HepG2 (cell line): ENCODE measurements at regions not wholly inside any gene's neighbourhood (a gene's known extent, or its start where the extent isn't known, plus 50 kb on each side); places are given as distances from the start of the nearest gene placed in this dataset.

Experiments used
- CAMTA2 ChIP-seq: sonication (generic); formaldehyde crosslinking; IDR thresholded peaks from 2 replicates; pipeline ENCODE4 v1.4.0; 2020; ENCODE audit warnings: mild to moderate bottlenecking, missing genetic modification reagents, borderline replicate concordance
- CENPX ChIP-seq: sonication (generic); formaldehyde crosslinking; IDR thresholded peaks from 2 replicates; pipeline ENCODE4 v1.9.0; 2021; ENCODE audit warnings: mild to moderate bottlenecking, missing genetic modification reagents, moderate library complexity
- DMAP1 ChIP-seq: IDR thresholded peaks from 2 replicates; pipeline ENCODE4 v1.6.1; 2016
- JUND ChIP-seq: sonication (generic); formaldehyde crosslinking; IDR thresholded peaks from 2 replicates; pipeline ENCODE4 v1.8.0; 2022; ENCODE audit warnings: mild to moderate bottlenecking, missing genetic modification reagents
- MAFG ChIP-seq: sonication (generic); formaldehyde crosslinking; IDR thresholded peaks from 2 replicates; pipeline ENCODE4 v1.5.1; 2020; ENCODE audit warnings: mild to moderate bottlenecking, missing genetic modification reagents
- MIER2 ChIP-seq: IDR thresholded peaks from 2 replicates; pipeline ENCODE4 v1.6.1; 2016; ENCODE audit warnings: missing biosample characterization, missing genetic modification reagents
- MXI1 ChIP-seq: IDR thresholded peaks from 3 replicates; pipeline ENCODE4 v1.6.1; 2012; ENCODE audit warnings: low read depth, low read length, inconsistent platforms, borderline replicate concordance
- NFIB ChIP-seq: sonication (generic); formaldehyde crosslinking; IDR thresholded peaks from 2 replicates; pipeline ENCODE4 v1.9.0; 2021; ENCODE audit warnings: missing genetic modification reagents, mild to moderate bottlenecking, borderline replicate concordance
- NFKBIZ ChIP-seq: IDR thresholded peaks from 2 replicates; pipeline ENCODE4 v1.6.1; 2018; ENCODE audit warnings: missing genetic modification reagents, missing compliant biosample characterization
- REPIN1 ChIP-seq: sonication (generic); formaldehyde crosslinking; IDR thresholded peaks from 2 replicates; pipeline ENCODE4 v1.8.0; 2022; ENCODE audit warnings: missing genetic modification reagents, low read depth, mild to moderate bottlenecking, borderline replicate concordance
- SSRP1 ChIP-seq: IDR thresholded peaks from 2 replicates; pipeline ENCODE4 v1.6.1; 2016; ENCODE audit warnings: control low read depth
- ZBTB21 ChIP-seq: sonication (generic); formaldehyde crosslinking; IDR thresholded peaks from 2 replicates; pipeline ENCODE4 v1.4.0; 2020; ENCODE audit warnings: missing genetic modification reagents
- ZBTB8A ChIP-seq: sonication (generic); formaldehyde crosslinking; IDR thresholded peaks from 2 replicates; pipeline ENCODE4 v1.4.0; 2020; ENCODE audit warnings: mild to moderate bottlenecking, low read depth, missing genetic modification reagents, borderline replicate concordance
- ZFP36L1 ChIP-seq: sonication (generic); formaldehyde crosslinking; IDR thresholded peaks from 2 replicates; pipeline ENCODE4 v1.8.0; 2022; ENCODE audit warnings: mild to moderate bottlenecking, missing genetic modification reagents, moderate library complexity
- ZFP82 ChIP-seq: sonication (generic); formaldehyde crosslinking; IDR thresholded peaks from 2 replicates; pipeline ENCODE4 v1.5.1; 2020; ENCODE audit warnings: mild to moderate bottlenecking, missing genetic modification reagents, borderline replicate concordance
- ZNF337 ChIP-seq: sonication (generic); formaldehyde crosslinking; IDR thresholded peaks from 2 replicates; pipeline ENCODE4 v1.5.1; 2020; ENCODE audit warnings: missing genetic modification reagents, low read depth, mild to moderate bottlenecking, borderline replicate concordance
- ZNF652 ChIP-seq: IDR thresholded peaks from 2 replicates; pipeline ENCODE4 v1.6.1; 2016; ENCODE audit warnings: low read depth, borderline replicate concordance
- ZNF724P ChIP-seq: sonication (generic); formaldehyde crosslinking; IDR thresholded peaks from 2 replicates; pipeline ENCODE4 v1.8.0; 2022; ENCODE audit warnings: missing genetic modification reagents, borderline replicate concordance
- TF ChIP-seq, protein P1 (sequence below): sonication (generic); formaldehyde crosslinking; IDR thresholded peaks from 2 replicates; pipeline ENCODE4 v1.4.0; 2020; ENCODE audit warnings: missing genetic modification reagents, mild to moderate bottlenecking, borderline replicate concordance
- TF ChIP-seq, protein P2 (sequence below): fragments of 450-650 bp; IDR thresholded peaks from 2 replicates; pipeline ENCODE4 v1.6.1; 2016
- TF ChIP-seq, protein P3 (sequence below): IDR thresholded peaks from 2 replicates; pipeline ENCODE4 v1.6.1; 2016; ENCODE audit warnings: missing compliant biosample characterization, missing genetic modification reagents, borderline replicate concordance
- TF ChIP-seq, protein P4 (sequence below): sonication (generic); formaldehyde crosslinking; IDR thresholded peaks from 2 replicates; pipeline ENCODE4 v1.9.0; 2022; ENCODE audit warnings: missing genetic modification reagents, mild to moderate bottlenecking, borderline replicate concordance
- TF ChIP-seq, protein P5 (sequence below): IDR thresholded peaks from 2 replicates; pipeline ENCODE4 v1.6.1; 2016
- TF ChIP-seq, protein P6 (sequence below): sonication (generic); formaldehyde crosslinking; IDR thresholded peaks from 2 replicates; pipeline ENCODE4 v1.9.0; 2021; ENCODE audit warnings: missing genetic modification reagents, mild to moderate bottlenecking, borderline replicate concordance

DNA sequence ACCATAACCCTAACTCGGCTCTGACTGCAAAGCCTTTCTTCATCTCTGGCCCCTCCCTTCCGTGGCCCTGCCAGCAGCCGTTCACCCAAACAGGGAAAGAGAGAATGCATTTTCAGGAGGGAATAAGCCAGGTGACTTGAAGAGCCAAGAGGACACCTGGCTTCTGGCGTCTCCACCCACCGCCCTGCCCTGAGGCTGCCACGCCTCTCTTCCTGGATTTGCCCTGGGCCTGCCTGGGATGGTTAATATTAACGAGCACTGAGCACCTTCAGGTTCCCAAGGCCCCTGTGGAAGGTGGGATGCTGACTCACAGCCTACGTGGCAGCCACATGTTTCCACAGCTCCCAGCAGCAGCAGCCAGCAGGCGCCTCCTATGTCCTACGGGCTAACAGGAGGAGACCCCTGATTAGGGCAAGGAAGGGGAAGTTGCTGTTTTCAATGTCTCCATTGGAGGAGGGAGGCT is 138.0 kb upstream of the RREB1 start (continued):
- TF ChIP-seq, protein P1, sequence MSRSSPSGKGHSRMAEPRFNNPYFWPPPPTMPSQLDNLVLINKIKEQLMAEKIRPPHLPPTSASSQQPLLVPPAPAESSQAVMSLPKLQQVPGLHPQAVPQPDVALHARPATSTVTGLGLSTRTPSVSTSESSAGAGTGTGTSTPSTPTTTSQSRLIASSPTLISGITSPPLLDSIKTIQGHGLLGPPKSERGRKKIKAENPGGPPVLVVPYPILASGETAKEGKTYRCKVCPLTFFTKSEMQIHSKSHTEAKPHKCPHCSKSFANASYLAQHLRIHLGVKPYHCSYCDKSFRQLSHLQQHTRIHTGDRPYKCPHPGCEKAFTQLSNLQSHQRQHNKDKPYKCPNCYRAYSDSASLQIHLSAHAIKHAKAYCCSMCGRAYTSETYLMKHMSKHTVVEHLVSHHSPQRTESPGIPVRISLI: no peak
- no peak for TF ChIP-seq NFIB
- peak; percentile 77 for TF ChIP-seq DMAP1
- TF ChIP-seq ZNF337 (CRISPR knock-in tag): no peak
- TF ChIP-seq, protein P2, sequence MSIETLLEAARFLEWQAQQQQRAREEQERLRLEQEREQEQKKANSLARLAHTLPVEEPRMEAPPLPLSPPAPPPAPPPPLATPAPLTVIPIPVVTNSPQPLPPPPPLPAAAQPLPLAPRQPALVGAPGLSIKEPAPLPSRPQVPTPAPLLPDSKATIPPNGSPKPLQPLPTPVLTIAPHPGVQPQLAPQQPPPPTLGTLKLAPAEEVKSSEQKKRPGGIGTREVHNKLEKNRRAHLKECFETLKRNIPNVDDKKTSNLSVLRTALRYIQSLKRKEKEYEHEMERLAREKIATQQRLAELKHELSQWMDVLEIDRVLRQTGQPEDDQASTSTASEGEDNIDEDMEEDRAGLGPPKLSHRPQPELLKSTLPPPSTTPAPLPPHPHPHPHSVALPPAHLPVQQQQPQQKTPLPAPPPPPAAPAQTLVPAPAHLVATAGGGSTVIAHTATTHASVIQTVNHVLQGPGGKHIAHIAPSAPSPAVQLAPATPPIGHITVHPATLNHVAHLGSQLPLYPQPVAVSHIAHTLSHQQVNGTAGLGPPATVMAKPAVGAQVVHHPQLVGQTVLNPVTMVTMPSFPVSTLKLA: no peak
- TF ChIP-seq SSRP1: no peak
- TF ChIP-seq JUND (CRISPR knock-in tag): peak; percentile 70; the same call in 1 of the 2 replicates
- no peak for TF ChIP-seq CAMTA2 (CRISPR knock-in tag)
- TF ChIP-seq, protein P3, sequence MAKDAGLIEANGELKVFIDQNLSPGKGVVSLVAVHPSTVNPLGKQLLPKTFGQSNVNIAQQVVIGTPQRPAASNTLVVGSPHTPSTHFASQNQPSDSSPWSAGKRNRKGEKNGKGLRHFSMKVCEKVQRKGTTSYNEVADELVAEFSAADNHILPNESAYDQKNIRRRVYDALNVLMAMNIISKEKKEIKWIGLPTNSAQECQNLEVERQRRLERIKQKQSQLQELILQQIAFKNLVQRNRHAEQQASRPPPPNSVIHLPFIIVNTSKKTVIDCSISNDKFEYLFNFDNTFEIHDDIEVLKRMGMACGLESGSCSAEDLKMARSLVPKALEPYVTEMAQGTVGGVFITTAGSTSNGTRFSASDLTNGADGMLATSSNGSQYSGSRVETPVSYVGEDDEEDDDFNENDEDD (CRISPR knock-in tag): peak; percentile 27; the same call in 1 of the 2 replicates
- no peak for TF ChIP-seq CENPX
- TF ChIP-seq MIER2: no peak
- TF ChIP-seq NFKBIZ (CRISPR knock-in tag): 0 out of 2 replicates have a peak, but pooled peaks have one; percentile 25
- TF ChIP-seq MAFG: no peak
- TF ChIP-seq ZFP82 (CRISPR knock-in tag): no peak
- TF ChIP-seq ZNF652: no peak
- no peak for TF ChIP-seq REPIN1
- no peak for TF ChIP-seq ZBTB8A (CRISPR knock-in tag)
- TF ChIP-seq, protein P4, sequence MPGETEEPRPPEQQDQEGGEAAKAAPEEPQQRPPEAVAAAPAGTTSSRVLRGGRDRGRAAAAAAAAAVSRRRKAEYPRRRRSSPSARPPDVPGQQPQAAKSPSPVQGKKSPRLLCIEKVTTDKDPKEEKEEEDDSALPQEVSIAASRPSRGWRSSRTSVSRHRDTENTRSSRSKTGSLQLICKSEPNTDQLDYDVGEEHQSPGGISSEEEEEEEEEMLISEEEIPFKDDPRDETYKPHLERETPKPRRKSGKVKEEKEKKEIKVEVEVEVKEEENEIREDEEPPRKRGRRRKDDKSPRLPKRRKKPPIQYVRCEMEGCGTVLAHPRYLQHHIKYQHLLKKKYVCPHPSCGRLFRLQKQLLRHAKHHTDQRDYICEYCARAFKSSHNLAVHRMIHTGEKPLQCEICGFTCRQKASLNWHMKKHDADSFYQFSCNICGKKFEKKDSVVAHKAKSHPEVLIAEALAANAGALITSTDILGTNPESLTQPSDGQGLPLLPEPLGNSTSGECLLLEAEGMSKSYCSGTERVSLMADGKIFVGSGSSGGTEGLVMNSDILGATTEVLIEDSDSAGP: 0 out of 2 replicates have a peak, but pooled peaks have one; percentile 9
- no peak for TF ChIP-seq MXI1
- TF ChIP-seq, protein P5, sequence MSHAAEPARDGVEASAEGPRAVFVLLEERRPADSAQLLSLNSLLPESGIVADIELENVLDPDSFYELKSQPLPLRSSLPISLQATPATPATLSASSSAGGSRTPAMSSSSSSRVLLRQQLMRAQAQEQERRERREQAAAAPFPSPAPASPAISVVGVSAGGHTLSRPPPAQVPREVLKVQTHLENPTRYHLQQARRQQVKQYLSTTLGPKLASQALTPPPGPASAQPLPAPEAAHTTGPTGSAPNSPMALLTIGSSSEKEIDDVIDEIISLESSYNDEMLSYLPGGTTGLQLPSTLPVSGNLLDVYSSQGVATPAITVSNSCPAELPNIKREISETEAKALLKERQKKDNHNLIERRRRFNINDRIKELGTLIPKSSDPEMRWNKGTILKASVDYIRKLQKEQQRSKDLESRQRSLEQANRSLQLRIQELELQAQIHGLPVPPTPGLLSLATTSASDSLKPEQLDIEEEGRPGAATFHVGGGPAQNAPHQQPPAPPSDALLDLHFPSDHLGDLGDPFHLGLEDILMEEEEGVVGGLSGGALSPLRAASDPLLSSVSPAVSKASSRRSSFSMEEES: no peak
- TF ChIP-seq, protein P6, sequence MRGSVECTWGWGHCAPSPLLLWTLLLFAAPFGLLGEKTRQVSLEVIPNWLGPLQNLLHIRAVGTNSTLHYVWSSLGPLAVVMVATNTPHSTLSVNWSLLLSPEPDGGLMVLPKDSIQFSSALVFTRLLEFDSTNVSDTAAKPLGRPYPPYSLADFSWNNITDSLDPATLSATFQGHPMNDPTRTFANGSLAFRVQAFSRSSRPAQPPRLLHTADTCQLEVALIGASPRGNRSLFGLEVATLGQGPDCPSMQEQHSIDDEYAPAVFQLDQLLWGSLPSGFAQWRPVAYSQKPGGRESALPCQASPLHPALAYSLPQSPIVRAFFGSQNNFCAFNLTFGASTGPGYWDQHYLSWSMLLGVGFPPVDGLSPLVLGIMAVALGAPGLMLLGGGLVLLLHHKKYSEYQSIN (CRISPR knock-in tag): no peak
- no peak for TF ChIP-seq ZNF724P
- no peak for TF ChIP-seq ZFP36L1 (CRISPR knock-in tag)
- no peak for TF ChIP-seq ZBTB21 (CRISPR knock-in tag)
